GM12874 (cell line): ENCODE measurements at regions not wholly inside any gene's neighbourhood (a gene's known extent, or its start where the extent isn't known, plus 50 kb on each side); places are given as distances from the start of the nearest gene placed in this dataset.
A peak's percentile ranks its signal among the peaks of the same experiment; 100 is the strongest.

Source experiments
- TF ChIP-seq, protein P1 (sequence below): IDR thresholded peaks from 2 replicates; pipeline ENCODE4 v1.5.1; 2011; ENCODE audit warnings: low read depth, mild to moderate bottlenecking, control low read depth, low read length, moderate library complexity; ENCODE audit not compliant: insufficient read depth

DNA sequence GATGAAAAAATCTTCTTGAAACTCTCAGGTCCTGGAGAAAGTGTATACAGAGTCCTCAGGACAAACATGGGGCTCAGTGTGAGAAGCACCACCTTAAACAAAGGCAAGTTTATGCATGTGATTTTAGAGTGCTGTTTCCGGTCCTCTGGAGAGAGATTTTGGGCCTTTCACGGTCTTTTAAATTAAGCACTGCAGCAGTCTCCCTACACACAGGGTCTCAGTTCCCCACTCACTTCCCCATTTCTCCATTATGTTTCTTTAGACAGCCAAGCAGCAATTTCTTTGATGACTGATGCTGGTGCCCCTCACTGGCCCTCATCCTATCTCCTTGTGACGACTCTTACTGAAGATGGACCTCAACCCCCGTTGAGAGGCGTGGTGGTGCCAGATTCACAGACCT, 220.2 kb upstream of the CLINT1 start:
- TF ChIP-seq, protein P1, sequence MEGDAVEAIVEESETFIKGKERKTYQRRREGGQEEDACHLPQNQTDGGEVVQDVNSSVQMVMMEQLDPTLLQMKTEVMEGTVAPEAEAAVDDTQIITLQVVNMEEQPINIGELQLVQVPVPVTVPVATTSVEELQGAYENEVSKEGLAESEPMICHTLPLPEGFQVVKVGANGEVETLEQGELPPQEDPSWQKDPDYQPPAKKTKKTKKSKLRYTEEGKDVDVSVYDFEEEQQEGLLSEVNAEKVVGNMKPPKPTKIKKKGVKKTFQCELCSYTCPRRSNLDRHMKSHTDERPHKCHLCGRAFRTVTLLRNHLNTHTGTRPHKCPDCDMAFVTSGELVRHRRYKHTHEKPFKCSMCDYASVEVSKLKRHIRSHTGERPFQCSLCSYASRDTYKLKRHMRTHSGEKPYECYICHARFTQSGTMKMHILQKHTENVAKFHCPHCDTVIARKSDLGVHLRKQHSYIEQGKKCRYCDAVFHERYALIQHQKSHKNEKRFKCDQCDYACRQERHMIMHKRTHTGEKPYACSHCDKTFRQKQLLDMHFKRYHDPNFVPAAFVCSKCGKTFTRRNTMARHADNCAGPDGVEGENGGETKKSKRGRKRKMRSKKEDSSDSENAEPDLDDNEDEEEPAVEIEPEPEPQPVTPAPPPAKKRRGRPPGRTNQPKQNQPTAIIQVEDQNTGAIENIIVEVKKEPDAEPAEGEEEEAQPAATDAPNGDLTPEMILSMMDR: no peak

DNA sequence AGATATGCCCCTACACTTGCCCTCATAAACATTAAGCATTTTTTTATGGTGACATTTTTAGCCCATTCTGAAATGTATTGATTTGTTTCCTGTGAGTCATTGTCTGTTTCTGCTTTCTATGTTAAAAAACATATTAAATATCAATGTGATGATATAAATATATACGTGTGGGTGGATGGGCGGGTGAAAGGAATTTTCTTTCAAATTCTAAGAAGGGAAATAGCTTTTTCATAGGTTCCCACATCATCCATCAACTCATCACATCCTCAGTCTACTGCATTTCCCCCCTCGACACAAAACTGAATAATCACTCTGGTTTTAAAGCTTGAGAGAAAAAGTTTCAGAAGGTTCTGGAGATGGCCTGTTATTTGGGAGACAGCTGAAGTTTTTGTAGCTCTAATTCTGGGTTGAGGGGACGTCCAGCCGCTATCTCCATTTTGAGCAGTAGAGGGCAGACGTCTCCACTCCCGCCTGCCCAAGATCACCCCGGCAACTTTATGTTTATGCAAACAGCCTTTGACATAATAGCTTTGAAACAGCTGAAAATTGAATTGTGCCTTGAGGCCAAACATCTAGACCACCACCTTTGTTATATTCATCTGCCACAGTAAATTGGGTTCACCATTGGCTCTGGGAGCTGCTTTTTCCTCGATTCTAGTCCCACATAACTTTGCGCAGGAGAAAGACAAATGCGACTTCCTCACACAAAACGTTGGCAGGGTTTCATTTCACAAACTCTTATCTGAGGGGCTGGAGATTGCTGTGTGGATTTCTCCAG, 216.2 kb upstream of the CLINT1 start:
- TF ChIP-seq, protein P1: peak; percentile 84

DNA sequence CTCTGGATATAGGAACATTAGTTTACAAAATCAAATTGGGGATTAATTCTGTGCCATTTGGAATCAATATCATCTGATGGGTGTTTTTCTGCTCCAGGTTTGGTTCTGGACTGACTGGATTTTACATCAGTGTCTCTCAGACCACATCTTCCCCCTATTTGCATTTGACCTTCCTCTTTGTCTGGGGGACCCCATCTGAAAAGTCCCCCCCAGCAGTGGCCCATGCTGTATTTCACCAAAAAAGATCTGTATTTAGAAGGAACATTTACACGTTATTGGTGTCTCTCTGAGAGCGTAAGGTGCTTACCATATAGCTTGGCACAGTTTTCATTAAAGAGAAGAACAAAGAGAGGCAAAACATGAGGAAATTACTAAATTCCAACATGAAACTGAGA, 215.6 kb upstream of the CLINT1 start:
- TF ChIP-seq, protein P1: no peak

DNA sequence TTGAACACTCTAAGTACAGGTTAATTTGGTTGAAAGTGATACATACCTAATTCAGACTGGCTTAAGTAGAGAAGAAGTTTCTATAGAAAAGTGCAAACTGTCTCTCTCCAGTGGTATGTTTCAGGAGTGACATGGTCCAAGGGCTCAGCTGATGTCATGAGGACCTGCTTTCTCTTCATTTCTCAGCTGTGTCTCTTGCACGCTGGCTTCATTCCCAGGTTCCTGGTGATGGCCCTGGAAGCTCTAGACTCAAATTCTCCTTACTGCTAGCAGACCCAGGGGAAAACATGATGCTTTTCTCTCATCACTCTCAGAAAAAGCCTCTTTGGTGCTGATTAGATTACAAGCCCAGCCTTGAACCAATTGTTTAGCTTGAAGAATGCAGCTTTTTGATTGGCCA, 211.9 kb upstream of the CLINT1 start:
- TF ChIP-seq, protein P1: no peak

DNA sequence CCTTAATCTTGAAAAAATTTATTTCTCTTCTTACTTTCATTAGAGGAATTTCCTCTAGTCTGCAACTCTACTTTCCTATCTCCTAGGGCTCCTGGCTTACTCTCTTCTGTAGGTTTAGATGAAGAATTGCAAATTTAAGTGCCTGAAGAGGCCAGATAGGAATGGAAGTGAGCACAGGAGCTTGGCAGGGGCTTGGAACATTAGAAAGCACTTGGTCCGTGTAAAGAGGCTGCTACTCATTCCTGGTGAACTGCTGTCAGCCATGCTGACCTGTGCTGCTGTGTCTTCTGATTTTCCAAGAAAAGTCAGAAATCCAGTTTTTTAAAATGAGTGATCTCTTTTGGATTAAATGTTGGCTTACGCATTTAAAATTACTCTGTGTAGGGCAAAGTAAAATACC, 210.9 kb upstream of the CLINT1 start:
- TF ChIP-seq, protein P1: no peak

DNA sequence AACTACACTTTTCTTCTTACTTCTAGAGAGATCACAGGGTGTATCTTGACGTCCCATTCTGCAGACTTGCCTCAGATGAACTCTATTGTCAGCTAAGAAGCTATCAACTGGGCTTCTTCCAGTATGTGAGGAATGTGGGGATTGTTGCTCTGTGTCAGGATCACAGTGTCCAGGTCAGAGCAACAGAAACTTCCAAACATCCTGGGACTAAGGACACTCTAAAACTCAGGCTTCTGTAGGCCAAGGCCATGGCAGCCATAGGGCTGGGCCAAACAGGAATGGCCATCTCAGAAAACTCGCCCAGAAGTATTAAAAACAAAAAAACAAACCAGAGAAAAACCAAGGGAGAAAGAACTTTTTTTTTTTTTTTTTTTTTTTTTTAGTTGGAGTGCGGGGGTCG, 210.0 kb upstream of the CLINT1 start:
- TF ChIP-seq, protein P1: no peak

DNA sequence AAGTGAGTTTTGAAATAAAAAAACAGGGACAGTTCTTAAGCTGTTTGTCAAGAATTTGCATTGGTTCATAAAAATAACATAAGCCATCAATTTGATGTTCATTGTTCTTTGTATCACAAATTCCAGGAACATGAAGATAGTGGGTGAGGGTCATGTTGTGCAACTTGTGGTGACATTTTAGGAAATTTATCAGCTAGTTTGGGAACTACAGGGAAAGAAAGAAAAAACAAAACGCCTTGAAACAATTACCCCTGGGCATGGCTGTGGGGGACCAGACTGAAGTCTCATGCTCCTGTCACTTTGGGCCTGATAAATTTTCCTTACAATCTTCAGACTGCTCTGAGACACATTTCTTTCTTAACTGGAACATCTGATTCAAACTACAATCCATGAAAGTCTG, 207.1 kb upstream of the CLINT1 start:
- TF ChIP-seq, protein P1: no peak
